Cardiac muscle cell (in vitro differentiated cells and primary cell): ENCODE measurements at regions not wholly inside any gene's neighbourhood (a gene's known extent, or its start where the extent isn't known, plus 50 kb on each side); places are given as distances from the start of the nearest gene placed in this dataset.

ENCODE experiments used
- DNase-seq, 2 donors: peaks; one replicate each; pipeline versions ENCODE4 v3.0.0 to v3.0.0-alpha.2; 2010 to 2017; ENCODE audit warnings: low read depth in 1 of 2, low spot score in 1 of 2
- H3K27ac ChIP-seq: fragments of 200-600 bp; sonication (generic); 2 replicates; pipeline ENCODE4 v1.5.1; 2016
- H3K27me3 ChIP-seq: fragments of 200-600 bp; sonication (generic); 2 replicates; pipeline ENCODE4 v1.6.0; 2016; ENCODE audit warnings: control low read depth
- H3K36me3 ChIP-seq: fragments of 200-600 bp; sonication (generic); 2 replicates; pipeline ENCODE4 v1.5.1; 2016; ENCODE audit warnings: control low read depth
- H3K4me1 ChIP-seq: fragments of 200-600 bp; sonication (generic); 2 replicates; pipeline ENCODE4 v1.8.1; 2017; ENCODE audit warnings: low read depth, mild to moderate bottlenecking, mixed run types
- H3K4me3 ChIP-seq: fragments of 200-600 bp; sonication (generic); 2 replicates; pipeline ENCODE4 v1.5.1; 2016; ENCODE audit warnings: mild to moderate bottlenecking
- H3K9me3 ChIP-seq: fragments of 200-600 bp; sonication (generic); 2 replicates; pipeline ENCODE4 v1.5.1; 2017; ENCODE audit warnings: low read depth, mild to moderate bottlenecking, control low read depth
- TF ChIP-seq, protein P1 (sequence below): IDR thresholded peaks from 2 replicates; pipeline ENCODE4 v1.5.1; 2012; ENCODE audit warnings: low read depth, mild to moderate bottlenecking, low read length

DNA sequence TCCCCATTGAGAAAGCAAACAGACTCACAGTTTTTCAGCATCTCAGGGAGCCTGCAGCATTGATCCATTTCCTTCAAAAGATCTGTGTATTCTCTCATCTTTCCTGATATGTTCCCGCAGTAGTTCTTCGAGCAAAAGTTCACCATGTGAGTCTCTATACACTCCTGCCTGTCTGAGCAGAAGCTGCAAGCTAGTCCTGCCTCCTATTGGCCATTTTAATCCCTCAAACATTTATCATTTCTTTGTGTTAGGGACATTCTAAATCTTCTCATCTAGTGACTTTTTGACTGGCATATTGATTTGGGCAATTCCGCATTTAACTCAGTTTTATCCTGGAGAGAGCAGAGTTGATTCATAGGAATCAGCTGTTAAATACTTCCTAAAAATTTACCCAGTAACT, 660.4 kb upstream of the KLF12 start:
- peak in 1 of 2 donors; percentile 12 for DNase-seq
- Histone ChIP-seq H3K4me1 (no peaks in the 10 kb centered on the region), H3K9me3 (no peaks in the 10 kb centered on the region), H3K27ac (no peak overlapping the region), H3K27me3 (no peaks in the 10 kb centered on the region), H3K4me3 (no peak overlapping the region), H3K36me3 (no peaks in the 10 kb centered on the region)
- TF ChIP-seq, protein P1, sequence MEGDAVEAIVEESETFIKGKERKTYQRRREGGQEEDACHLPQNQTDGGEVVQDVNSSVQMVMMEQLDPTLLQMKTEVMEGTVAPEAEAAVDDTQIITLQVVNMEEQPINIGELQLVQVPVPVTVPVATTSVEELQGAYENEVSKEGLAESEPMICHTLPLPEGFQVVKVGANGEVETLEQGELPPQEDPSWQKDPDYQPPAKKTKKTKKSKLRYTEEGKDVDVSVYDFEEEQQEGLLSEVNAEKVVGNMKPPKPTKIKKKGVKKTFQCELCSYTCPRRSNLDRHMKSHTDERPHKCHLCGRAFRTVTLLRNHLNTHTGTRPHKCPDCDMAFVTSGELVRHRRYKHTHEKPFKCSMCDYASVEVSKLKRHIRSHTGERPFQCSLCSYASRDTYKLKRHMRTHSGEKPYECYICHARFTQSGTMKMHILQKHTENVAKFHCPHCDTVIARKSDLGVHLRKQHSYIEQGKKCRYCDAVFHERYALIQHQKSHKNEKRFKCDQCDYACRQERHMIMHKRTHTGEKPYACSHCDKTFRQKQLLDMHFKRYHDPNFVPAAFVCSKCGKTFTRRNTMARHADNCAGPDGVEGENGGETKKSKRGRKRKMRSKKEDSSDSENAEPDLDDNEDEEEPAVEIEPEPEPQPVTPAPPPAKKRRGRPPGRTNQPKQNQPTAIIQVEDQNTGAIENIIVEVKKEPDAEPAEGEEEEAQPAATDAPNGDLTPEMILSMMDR, result no peak

DNA sequence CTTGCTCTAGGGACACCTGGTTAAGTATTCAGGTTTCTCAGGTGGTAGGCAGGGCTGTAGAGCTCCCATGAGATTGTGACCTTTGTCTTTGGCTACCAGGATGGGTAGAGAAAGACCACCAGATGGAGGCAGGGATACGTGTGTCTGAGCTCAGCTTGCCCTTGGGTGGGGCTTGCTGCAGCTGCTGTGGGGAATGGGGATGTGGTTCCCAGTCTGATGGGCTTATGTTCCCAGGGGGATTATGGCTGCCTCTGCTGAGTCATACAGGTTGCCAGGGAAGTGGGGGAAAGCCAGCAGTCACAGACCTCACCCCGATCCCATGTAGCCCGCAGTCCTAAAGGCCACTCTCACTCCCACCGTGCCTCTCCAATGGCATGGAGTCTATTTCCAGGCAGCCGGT, 659.9 kb upstream of the KLF12 start:
- no peaks in the 10 kb centered on the region for H3K4me1 ChIP-seq
- no peaks in the 10 kb centered on the region for H3K36me3 ChIP-seq
- DNase-seq, result no peak
- H3K4me3 ChIP-seq, result no peak overlapping the region
- no peak overlapping the region for H3K27ac ChIP-seq
- TF ChIP-seq, protein P1, result no peak
- H3K27me3 ChIP-seq, result no peaks in the 10 kb centered on the region
- no peaks in the 10 kb centered on the region for H3K9me3 ChIP-seq

DNA sequence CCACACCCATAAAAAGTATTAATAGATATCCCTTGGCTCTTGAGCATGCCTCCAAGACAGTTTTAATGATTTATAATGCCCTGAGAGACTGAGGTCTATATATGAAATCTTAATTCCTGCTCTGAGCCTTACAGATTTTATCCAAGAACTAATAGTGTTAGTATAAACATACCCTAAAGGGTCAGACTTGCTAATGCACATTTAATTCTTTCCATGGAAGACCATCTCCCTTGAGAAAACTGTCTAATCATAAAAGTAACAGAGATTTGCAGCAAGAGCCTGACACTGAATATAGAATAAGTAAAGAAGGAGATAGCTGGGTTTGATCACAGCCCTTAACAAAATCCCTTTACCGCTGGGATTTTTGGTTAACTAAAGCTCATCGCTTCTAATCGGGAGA, 650.8 kb upstream of the KLF12 start:
- H3K4me1 ChIP-seq, result no peaks in the 10 kb centered on the region
- H3K27me3 ChIP-seq, result no peaks in the 10 kb centered on the region
- TF ChIP-seq, protein P1, result no peak
- H3K36me3 ChIP-seq, result no peaks in the 10 kb centered on the region
- H3K27ac ChIP-seq, result no peak overlapping the region
- H3K9me3 ChIP-seq, result no peaks in the 10 kb centered on the region
- H3K4me3 ChIP-seq, result no peak overlapping the region
- DNase-seq, result no peak

DNA sequence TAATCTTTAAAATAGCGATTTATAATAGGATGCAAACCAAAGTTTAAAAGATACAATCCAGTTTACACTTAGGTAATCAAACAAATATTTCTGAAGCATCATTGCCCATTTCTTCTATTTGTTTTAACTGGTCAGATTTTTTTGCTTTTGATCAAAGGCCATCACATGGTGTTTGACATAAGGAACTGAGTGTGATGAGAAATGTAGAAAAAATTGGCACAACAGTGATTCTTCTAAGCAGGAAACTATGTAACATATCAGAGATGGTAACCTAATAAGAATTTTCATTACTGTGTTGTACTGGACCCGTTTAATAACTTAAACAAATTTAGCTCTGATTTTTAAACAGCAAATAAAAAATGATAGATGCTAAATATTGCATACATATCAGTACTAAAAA, 644.7 kb upstream of the KLF12 start:
- no peaks in the 10 kb centered on the region for H3K27me3 ChIP-seq
- TF ChIP-seq, protein P1, result no peak
- H3K36me3 ChIP-seq, result no peaks in the 10 kb centered on the region
- no peak overlapping the region for H3K27ac ChIP-seq
- H3K9me3 ChIP-seq, result no peaks in the 10 kb centered on the region
- no peak overlapping the region for H3K4me3 ChIP-seq
- H3K4me1 ChIP-seq, result no peaks in the 10 kb centered on the region
- no peak for DNase-seq

DNA sequence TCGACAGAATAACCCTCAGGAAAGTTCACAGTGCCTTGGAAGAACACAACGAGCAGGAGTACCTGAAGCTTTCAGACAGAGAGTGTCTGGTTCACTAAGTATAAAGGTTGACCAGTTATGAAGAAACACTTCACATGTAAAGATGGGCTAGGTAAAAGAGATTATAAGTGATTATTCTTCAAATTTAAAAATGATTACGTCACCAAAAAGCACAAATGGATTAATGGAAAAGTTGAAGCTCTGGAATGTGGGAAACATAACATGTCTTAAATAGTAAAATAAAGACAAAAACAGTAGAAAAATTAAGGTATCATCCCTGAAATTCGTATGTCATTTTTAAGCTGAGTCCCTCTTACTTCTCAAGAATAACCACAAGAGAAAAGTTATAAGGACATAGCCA, 643.9 kb upstream of the KLF12 start:
- Histone ChIP-seq H3K36me3 (no peaks in the 10 kb centered on the region), H3K27ac (no peak overlapping the region), H3K4me3 (no peak overlapping the region), H3K9me3 (no peaks in the 10 kb centered on the region), H3K27me3 (no peaks in the 10 kb centered on the region), H3K4me1 (no peaks in the 10 kb centered on the region)
- TF ChIP-seq, protein P1, result no peak
- no peak for DNase-seq

DNA sequence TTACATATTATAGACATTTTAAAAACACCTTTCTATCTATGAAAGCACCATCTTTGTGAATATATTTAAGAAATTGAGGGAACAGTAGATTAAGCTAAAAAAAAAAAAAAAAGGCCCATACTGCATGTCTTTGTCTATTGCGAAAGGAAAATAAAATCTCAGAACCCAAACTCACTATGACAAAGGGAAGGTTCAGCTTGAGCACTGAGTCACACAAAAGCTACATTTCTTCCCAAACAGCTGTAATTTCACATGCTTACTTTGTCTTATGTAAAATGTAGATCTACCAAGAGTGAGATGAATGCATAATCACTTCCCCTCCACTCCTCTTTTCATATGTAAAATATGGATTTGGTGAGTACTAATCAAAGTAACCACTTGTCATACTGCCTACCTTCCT, 640.1 kb upstream of the KLF12 start:
- Histone ChIP-seq H3K27me3 (no peaks in the 10 kb centered on the region), H3K9me3 (no peaks in the 10 kb centered on the region), H3K4me1 (no peaks in the 10 kb centered on the region), H3K27ac (no peak overlapping the region), H3K4me3 (no peak overlapping the region), H3K36me3 (no peaks in the 10 kb centered on the region)
- TF ChIP-seq, protein P1, result no peak
- DNase-seq, result peak in 1 of 2 donors; percentile 49
